B cell (primary cell): ENCODE measurements at regions not wholly inside any gene's neighbourhood (a gene's known extent, or its start where the extent isn't known, plus 50 kb on each side); places are given as distances from the start of the nearest gene placed in this dataset.

ENCODE experiments used
- EZH2 ChIP-seq: IDR thresholded peaks from 2 replicates; pipeline ENCODE4 v1.6.1; 2012; ENCODE audit warnings: borderline replicate concordance, low read depth, mild to moderate bottlenecking, moderate library complexity, low read length; ENCODE audit not compliant: insufficient read depth, poor library complexity, severe bottlenecking
- TF ChIP-seq, protein P1 (sequence below): fragments of 200-600 bp; IDR thresholded peaks from one replicate; pipeline ENCODE4 v1.8.0; 2022; ENCODE audit warnings: antibody characterized with exemption, mild to moderate bottlenecking

- TF ChIP-seq, protein P1, sequence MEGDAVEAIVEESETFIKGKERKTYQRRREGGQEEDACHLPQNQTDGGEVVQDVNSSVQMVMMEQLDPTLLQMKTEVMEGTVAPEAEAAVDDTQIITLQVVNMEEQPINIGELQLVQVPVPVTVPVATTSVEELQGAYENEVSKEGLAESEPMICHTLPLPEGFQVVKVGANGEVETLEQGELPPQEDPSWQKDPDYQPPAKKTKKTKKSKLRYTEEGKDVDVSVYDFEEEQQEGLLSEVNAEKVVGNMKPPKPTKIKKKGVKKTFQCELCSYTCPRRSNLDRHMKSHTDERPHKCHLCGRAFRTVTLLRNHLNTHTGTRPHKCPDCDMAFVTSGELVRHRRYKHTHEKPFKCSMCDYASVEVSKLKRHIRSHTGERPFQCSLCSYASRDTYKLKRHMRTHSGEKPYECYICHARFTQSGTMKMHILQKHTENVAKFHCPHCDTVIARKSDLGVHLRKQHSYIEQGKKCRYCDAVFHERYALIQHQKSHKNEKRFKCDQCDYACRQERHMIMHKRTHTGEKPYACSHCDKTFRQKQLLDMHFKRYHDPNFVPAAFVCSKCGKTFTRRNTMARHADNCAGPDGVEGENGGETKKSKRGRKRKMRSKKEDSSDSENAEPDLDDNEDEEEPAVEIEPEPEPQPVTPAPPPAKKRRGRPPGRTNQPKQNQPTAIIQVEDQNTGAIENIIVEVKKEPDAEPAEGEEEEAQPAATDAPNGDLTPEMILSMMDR, result no peak
- TF ChIP-seq EZH2, result no peak
These were observed 445.7 kb upstream of the CDH4 start for GRCh38 chr20:60806354-60806753.
